Ammon's horn (tissue), 1 donor: ENCODE measurements at regions not wholly inside any gene's neighbourhood (a gene's known extent, or its start where the extent isn't known, plus 50 kb on each side); places are given as distances from the start of the nearest gene placed in this dataset.
"Not testable (repeated sequence)": the region's sequence is repeated elsewhere in the genome, so short reads cannot be mapped to it uniquely, and the experiment has no call there.

Experiments
- DNase-seq: peaks from one replicate; pipeline ENCODE4 v3.0.0-alpha.2; 2016; ENCODE audit warnings: low spot score

GRCh38 chr6:999552-999951 is 306.6 kb upstream of the EXOC2 start:
- DNase-seq = no peak

- DNase-seq = no peak
Observed at GRCh38 chr6:998551-998950, 305.6 kb upstream of the EXOC2 start.

DNA sequence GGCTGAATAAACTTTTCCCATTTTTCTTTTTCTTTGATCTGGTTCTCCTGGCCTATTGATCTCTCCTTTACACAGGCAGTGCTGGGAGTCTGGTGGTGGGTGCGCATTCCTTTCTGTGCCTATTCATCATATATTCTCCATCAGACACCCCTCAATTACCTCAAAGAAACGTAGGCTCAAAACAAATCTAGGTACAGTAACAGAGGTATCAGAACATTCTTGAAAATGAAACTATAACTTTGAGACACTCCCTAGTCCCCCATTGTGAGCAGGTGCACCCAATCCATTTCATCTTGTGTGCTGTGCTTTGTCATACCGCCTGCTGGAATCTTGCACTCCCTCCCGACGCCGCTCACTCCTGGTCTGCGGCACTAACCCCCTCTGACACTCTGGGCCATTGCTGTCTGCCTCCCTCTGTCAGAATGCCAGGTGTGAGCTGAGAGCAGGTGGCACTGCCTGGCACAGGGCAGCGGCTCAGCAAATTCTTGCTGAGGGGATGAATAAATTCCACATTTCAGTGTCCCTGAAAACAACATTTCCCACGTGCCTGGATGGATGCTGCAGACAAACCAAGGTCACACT is 303.4 kb upstream of the EXOC2 start:
- no peak for DNase-seq

GRCh38 chr6:991192-991591 is 298.3 kb upstream of the EXOC2 start:
- DNase-seq = no peak

DNA sequence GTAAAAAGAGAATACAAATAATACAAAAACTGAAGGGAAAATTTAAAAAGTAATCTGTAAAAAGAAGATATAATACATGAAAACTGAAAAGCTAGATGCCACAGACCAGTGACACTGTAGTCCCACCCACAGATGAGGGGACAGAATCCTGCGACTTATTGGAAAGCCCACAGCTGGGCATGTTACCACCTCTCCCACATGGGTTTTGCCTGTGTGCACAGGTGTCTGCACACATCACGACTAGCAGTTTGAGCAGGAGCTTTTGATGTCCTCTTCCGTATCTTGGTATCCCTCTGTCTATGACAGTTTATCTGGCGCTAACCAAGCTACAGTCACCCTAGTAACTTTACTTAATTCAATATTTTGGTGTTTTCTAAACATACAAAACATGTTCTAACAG is 291.1 kb upstream of the EXOC2 start:
- DNase-seq = no peak

GRCh38 chr6:978937-979685 is 286.2 kb upstream of the EXOC2 start:
- no peak for DNase-seq

GRCh38 chr6:977226-977625 is 284.3 kb upstream of the EXOC2 start:
- DNase-seq = not testable (repeated sequence)

GRCh38 chr6:971981-972640 is 279.2 kb upstream of the EXOC2 start:
- DNase-seq = no peak

- DNase-seq = no peak
Observed at GRCh38 chr6:968791-969190, 275.9 kb upstream of the EXOC2 start.

- DNase-seq = no peak
Observed at GRCh38 chr6:967701-968100, 274.8 kb upstream of the EXOC2 start.

- no peak for DNase-seq
Observed at GRCh38 chr6:965343-965742, 272.4 kb upstream of the EXOC2 start.

- no peak for DNase-seq
Observed at GRCh38 chr6:963456-963855, 270.5 kb upstream of the EXOC2 start.

DNA sequence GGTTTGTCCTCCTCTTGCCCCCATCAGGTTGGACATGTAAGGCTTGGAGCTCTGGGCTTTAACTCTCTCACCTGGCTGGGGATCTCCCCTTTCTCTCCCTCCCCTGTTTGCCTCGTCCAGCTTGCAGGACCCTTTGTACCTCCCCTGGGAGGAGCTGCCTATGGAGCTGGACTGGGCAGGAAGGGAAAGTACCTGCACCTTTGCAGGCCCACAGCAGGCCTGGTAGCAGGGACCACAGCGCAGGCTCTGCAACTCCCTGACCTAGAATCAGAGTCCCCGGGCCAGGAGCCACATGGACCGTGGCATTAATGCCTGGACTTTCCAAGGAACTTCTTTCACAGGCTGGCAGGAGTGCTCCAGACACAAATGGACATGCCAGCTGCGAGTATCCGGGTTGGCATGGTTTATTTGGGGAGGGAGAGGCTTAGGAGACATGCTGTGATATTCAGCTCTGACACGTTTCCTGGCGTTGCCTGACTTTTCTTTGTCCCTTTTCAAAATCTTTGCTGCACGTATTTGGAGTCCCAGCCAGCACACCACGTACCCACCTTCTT is 268.5 kb upstream of the EXOC2 start:
- no peak for DNase-seq

DNA sequence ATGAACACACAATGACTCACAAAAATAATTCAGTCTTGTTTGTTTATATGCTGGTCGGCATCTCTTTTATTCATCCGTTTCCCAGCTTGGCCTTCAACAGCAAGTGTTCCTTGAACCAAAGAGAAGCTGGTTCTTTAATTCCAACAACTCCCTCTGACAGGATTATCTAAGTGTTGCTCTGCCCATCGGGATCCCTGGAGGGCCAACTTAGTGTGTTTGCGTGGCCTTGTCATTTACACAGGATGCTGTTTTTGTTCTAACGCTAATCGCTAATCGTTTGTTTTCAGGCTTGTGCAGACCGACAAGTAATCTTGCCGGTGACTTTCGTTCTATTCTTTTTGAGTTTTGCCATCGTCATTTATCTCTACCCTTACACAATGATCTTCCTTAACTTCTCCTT is 267.4 kb upstream of the EXOC2 start:
- no peak for DNase-seq

- no peak for DNase-seq
Observed at GRCh38 chr6:958488-958887, 265.5 kb upstream of the EXOC2 start.

- no peak for DNase-seq
Observed at GRCh38 chr6:951399-952181, 258.7 kb upstream of the EXOC2 start.

DNA sequence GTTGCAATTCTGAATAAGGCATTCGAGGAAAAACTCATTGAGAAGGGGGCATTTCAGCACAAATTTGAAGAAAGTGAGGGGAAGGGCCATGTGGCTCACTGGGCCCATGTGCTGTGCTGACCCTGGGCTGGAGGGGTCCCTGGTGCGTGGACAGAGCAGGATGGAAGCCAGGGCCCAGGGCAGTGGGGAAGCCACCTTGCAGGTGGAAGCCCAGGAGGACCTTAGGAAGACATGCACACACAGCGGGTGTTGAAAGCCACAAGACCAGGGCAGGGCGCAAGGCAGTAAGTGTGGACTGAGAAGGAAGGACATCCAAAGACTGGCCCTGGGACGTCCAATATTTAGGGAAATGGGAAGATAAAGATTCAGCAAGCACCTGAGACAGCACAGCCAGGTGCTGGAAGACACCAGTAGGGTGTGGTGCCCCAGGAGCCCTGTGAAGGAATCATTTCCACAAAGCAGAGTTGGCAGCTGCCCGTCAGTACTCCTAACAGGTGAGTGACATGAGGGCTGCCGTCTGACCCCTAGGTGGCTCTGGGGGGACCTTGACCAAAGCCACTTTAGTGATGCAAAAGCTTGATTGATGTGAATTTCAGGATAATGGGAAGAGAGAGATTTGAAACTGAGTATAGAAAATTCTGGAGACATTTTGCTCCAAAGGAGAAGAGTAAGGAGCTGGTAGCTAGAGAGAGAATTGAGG is 254.4 kb upstream of the EXOC2 start:
- no peak for DNase-seq

GRCh38 chr6:946546-946945 is 253.6 kb upstream of the EXOC2 start:
- no peak for DNase-seq

DNA sequence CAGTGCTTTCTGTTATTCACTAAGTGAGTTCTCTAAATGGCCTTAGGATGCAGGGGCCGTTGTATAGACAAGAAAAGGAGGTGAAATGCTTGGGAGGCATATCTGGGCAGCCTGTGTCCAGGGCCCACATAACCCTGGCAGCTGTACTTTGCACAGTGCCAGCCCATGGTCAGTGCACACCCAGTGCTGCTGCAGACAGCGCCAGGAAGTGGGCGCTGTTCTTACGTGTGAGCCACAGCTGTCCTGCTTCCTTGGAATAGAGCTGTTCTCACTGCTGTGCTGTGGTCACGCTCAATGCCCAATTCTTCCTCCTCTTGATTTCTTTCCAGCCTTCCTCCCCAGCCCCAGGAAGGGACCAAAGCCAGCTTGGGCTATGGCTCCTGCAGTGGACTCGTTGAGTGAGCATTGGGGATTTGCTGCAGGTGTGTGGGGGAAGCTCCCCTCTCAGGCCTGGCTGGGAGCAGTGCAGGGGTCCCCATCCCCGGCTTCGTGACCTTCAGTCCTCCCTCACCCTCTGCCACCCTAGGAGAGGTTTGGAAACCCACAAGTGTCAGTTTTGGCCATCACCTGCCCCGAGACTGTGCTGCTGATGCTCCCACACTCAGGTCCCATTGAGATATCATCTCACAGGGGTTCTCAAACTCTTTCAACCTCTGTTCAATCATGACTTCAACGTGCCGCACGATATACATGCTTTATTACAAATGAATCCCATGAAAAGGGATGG is 246.8 kb upstream of the EXOC2 start:
- no peak for DNase-seq

DNA sequence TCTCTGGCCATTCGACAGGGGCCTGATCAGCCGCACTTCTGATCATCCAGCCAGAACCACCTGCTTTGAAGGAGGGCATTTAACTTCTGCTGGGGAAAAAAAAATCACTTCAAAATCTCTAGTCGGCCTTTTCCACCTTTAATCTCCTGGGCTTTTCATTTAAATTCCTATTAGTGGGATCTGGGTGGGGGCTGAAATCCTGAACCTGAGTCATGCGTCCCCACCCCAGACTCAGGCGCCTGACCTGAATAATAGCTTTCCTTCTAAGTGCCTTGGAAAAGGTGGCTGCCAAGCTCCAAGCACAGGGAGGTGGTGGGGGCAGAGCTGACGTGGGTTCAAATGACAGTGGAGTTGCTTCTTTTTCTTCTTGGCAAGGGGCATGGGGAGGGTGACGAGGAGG is 246.0 kb upstream of the EXOC2 start:
- no peak for DNase-seq

DNA sequence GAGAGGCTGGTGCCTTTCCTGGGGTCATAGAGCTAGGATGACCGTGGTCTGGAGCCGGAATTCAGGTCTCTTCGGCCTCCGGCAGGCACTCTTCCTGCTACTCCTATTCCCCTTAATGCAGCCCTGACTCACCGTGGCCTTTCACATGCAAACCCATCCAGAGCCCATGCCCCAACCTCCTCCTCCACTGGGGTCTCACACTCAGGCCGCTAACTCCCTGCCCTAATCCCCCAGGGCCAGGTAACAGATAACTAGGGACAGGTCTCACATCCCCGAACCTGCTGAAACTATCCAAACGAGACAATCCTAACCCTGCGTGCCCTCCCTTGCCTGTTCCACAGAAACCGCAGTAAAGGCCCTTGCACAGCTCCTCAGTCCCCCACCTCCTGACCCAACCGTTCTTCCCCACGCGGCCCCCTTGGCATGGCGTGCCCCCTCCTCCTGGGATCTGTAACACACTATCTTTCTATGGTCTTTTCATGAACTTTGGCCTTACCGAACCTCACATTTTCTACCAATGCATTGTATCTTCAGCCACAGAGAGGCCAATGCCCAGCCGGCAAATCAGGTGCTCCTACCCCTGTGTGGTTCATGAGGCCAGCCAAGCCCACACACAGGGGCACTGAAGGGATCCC is 245.4 kb upstream of the EXOC2 start:
- DNase-seq = no peak
